OCI-LY1 (cell line): ENCODE measurements at regions not wholly inside any gene's neighbourhood (a gene's known extent, or its start where the extent isn't known, plus 50 kb on each side); places are given as distances from the start of the nearest gene placed in this dataset.

Experiments
- H2AFZ ChIP-seq: fragments of 200-600 bp; sonication (generic), shearing (Covaris generic); 2 replicates; pipeline ENCODE4 v1.6.0; 2014; ENCODE audit warnings: antibody characterized with exemption, mild to moderate bottlenecking, low read length
- H3F3A ChIP-seq: fragments of 200-600 bp; sonication (generic), shearing (Covaris generic); 2 replicates; pipeline ENCODE4 v1.6.0; 2014; ENCODE audit warnings: mild to moderate bottlenecking, antibody characterized with exemption, low read length, moderate library complexity; ENCODE audit not compliant: insufficient read depth
- H3K27ac ChIP-seq: fragments of 200-600 bp; sonication (generic); 2 replicates; pipeline ENCODE4 v1.5.1; 2014; ENCODE audit warnings: low read length, mixed run types, mild to moderate bottlenecking, low read depth; ENCODE audit not compliant: poor library complexity, severe bottlenecking
- H3K27me3 ChIP-seq: fragments of 200-600 bp; sonication (generic); 2 replicates; pipeline ENCODE4 v1.6.0; 2014; ENCODE audit warnings: antibody characterized with exemption, mild to moderate bottlenecking, low read length, moderate library complexity; ENCODE audit not compliant: insufficient read depth
- H3K36me3 ChIP-seq: fragments of 200-600 bp; sonication (generic); 2 replicates; pipeline ENCODE4 v1.6.1; 2014; ENCODE audit warnings: mild to moderate bottlenecking, antibody characterized with exemption, low read length, moderate library complexity, mixed read lengths; ENCODE audit not compliant: insufficient read depth
- H3K4me1 ChIP-seq: fragments of 200-600 bp; sonication (generic); 2 replicates; pipeline ENCODE4 v1.5.1; 2014; ENCODE audit warnings: mild to moderate bottlenecking, low read length, moderate library complexity; ENCODE audit not compliant: insufficient read depth, severe bottlenecking
- H3K4me2 ChIP-seq: fragments of 200-600 bp; sonication (generic), shearing (Covaris generic); 2 replicates; pipeline ENCODE4 v1.6.1; 2014; ENCODE audit warnings: low read length
- H3K4me3 ChIP-seq: fragments of 200-600 bp; sonication (generic); 2 replicates; pipeline ENCODE4 v1.5.1; 2014; ENCODE audit warnings: low read length, low read depth, mild to moderate bottlenecking, mixed read lengths; ENCODE audit not compliant: poor library complexity, severe bottlenecking
- H3K79me2 ChIP-seq: fragments of 200-600 bp; shearing (Covaris generic); 2 replicates; pipeline ENCODE4 v1.6.1; 2016; ENCODE audit warnings: mixed run types, low read length, mixed read lengths; ENCODE audit not compliant: insufficient read depth
- H3K9ac ChIP-seq: fragments of 200-600 bp; sonication (generic), shearing (Covaris generic); 2 replicates; pipeline ENCODE4 v1.6.1; 2014; ENCODE audit warnings: mild to moderate bottlenecking, low read length, mixed read lengths
- H3K9me2 ChIP-seq: fragments of 200-600 bp; sonication (generic), shearing (Covaris generic); 2 replicates; pipeline ENCODE4 v1.6.1; 2014; ENCODE audit warnings: low read depth, mild to moderate bottlenecking, low read length, mixed read lengths
- H3K9me3 ChIP-seq: fragments of 200-600 bp; shearing (Covaris generic); 2 replicates; pipeline ENCODE4 v1.6.1; 2014; ENCODE audit warnings: low read length, mixed read lengths
- H4K20me1 ChIP-seq: fragments of 200-600 bp; sonication (generic), shearing (Covaris generic); 2 replicates; pipeline ENCODE4 v1.6.0; 2016; ENCODE audit warnings: mild to moderate bottlenecking, low read length; ENCODE audit not compliant: insufficient read depth
- CTCF ChIP-seq: fragments of 200-600 bp; sonication (generic), shearing (Covaris generic); IDR thresholded peaks from 2 replicates; pipeline ENCODE4 v1.5.1; 2017; ENCODE audit warnings: mild to moderate bottlenecking, antibody characterized with exemption, low read length, moderate library complexity, mixed read lengths
- EZH2 ChIP-seq: fragments of 200-600 bp; sonication (generic), shearing (Covaris generic); IDR thresholded peaks from 2 replicates; pipeline ENCODE4 v1.8.0; 2017; ENCODE audit warnings: borderline replicate concordance, mixed run types, mild to moderate bottlenecking, antibody characterized with exemption, low read length, moderate library complexity, mixed read lengths

- Histone ChIP-seq H3K9ac (no peak overlapping the region), H3F3A (no peaks in the 10 kb centered on the region), H3K9me2 (no peaks in the 10 kb centered on the region), H3K4me3 (no peak overlapping the region), H3K27ac (no peak overlapping the region), H3K9me3 (no peaks in the 10 kb centered on the region), H3K4me1 (no peaks in the 10 kb centered on the region), H3K79me2 (no peaks in the 10 kb centered on the region), H3K36me3 (no peaks in the 10 kb centered on the region), H2AFZ (no peak overlapping the region), H4K20me1 (no peaks in the 10 kb centered on the region), H3K27me3 (no peaks in the 10 kb centered on the region), H3K4me2 (no peak overlapping the region)
- TF ChIP-seq CTCF: no peak
- TF ChIP-seq EZH2: no peak
These were observed 174.0 kb upstream of the LDB2 start for GRCh38 chr4:17072483-17072882.

GRCh38 chr4:17068891-17069290 lies 170.4 kb upstream of the LDB2 start:
- no peak overlapping the region for H3K4me3 ChIP-seq
- H3K36me3 ChIP-seq: no peaks in the 10 kb centered on the region
- no peaks in the 10 kb centered on the region for H3K9me3 ChIP-seq
- no peak for TF ChIP-seq CTCF
- no peak for TF ChIP-seq EZH2
- no peak overlapping the region for H3K9ac ChIP-seq
- no peaks in the 10 kb centered on the region for H3K4me1 ChIP-seq
- H2AFZ ChIP-seq: no peak overlapping the region
- H3K27ac ChIP-seq: no peak overlapping the region
- H3K27me3 ChIP-seq: no peaks in the 10 kb centered on the region
- H3K79me2 ChIP-seq: no peaks in the 10 kb centered on the region
- no peaks in the 10 kb centered on the region for H4K20me1 ChIP-seq
- H3K9me2 ChIP-seq: no peaks in the 10 kb centered on the region
- no peaks in the 10 kb centered on the region for H3F3A ChIP-seq
- no peak overlapping the region for H3K4me2 ChIP-seq

- H3K9me2 ChIP-seq: no peaks in the 10 kb centered on the region
- TF ChIP-seq CTCF (no peak), EZH2 (no peak)
These were observed 169.9 kb upstream of the LDB2 start for GRCh38 chr4:17068392-17068791.

More at GRCh38 chr4:17068392-17068791, 169.9 kb upstream of the LDB2 start:
- no peak overlapping the region for H2AFZ ChIP-seq
- H3K9me3 ChIP-seq: no peaks in the 10 kb centered on the region
- no peaks in the 10 kb centered on the region for H3K79me2 ChIP-seq
- no peaks in the 10 kb centered on the region for H3K4me1 ChIP-seq
- no peaks in the 10 kb centered on the region for H3K27me3 ChIP-seq
- H3K4me2 ChIP-seq: no peak overlapping the region
- no peak overlapping the region for H3K9ac ChIP-seq
- no peaks in the 10 kb centered on the region for H4K20me1 ChIP-seq
- H3K36me3 ChIP-seq: no peaks in the 10 kb centered on the region
- H3K4me3 ChIP-seq: no peak overlapping the region
- H3F3A ChIP-seq: no peaks in the 10 kb centered on the region
- no peak overlapping the region for H3K27ac ChIP-seq
